ENCODE measurements at regions not wholly inside any gene's neighbourhood (a gene's known extent, or its start where the extent isn't known, plus 50 kb on each side); places are given as distances from the start of the nearest gene placed in this dataset.

- Histone ChIP-seq H3K4me1 (ENCODE audit: control insufficient read depth in 1 of 2, insufficient read depth in 2 of 2, low read length in 2 of 2) (no peaks in the 10 kb centered on the region), H3K27ac (ENCODE audit: low read depth, low read length) (no peak overlapping the region), H3K9ac (ENCODE audit: low read length) (no peak overlapping the region), H3K4me3 (replicated peaks in 1 of 2; ENCODE audit: low read depth in 1 of 2, low read length in 2 of 2) (no peak overlapping the region), H3K27me3 (ENCODE audit: insufficient read depth, low read length) (no peaks in the 10 kb centered on the region), H3K9me3 (ENCODE audit: control insufficient read depth in 1 of 2, insufficient read depth in 1 of 2, low read depth in 1 of 2, low read length in 2 of 2) (no peaks in the 10 kb centered on the region), H3K4me2 (ENCODE audit: low read length) (no peak overlapping the region), H4K20me1 (ENCODE audit: insufficient read depth) (no peaks in the 10 kb centered on the region), H3K36me3 (ENCODE audit: control insufficient read depth in 1 of 2, insufficient read depth in 2 of 2, low read length in 2 of 2) (no peaks in the 10 kb centered on the region), H2AFZ (ENCODE audit: low read depth, low read length, poor library complexity, severe bottlenecking) (no peak overlapping the region), H3K9me2 (ENCODE audit: insufficient read depth) (no peaks in the 10 kb centered on the region), H3K79me2 (ENCODE audit: insufficient read depth, low read length) (no peaks in the 10 kb centered on the region)
- RAD21 ChIA-PET (ENCODE audit: low non-redundant PET in 1 of 2, low total read pairs in 2 of 2, uncharacterized antibody in 2 of 2, unreplicated experiment in 2 of 2): no interaction called here
- CTCF ChIA-PET: no interaction called here
- TF ChIP-seq POLR2A (IDR thresholded peaks at IDR 0.05; ENCODE audit: borderline replicate concordance, extremely low read depth, insufficient read depth, insufficient read length) (no peak), SIN3A (IDR thresholded peaks at IDR 0.05; ENCODE audit: low read depth) (no peak), SP1 (IDR thresholded peaks at IDR 0.05; ENCODE audit: low read depth) (no peak), ATF3 (IDR thresholded peaks at IDR 0.05) (no peak), REST (IDR thresholded peaks at IDR 0.05; ENCODE audit: low read depth) (no peak)
- no peak for DNase-seq (ENCODE audit: low read depth, low spot score)
- intact Hi-C loops (cut with micrococcal nuclease): no loop called here
- POLR2A ChIA-PET: no interaction called here
- BruUV-seq (replicated peaks): no TSS peak
- no peak for ATAC-seq
Measured at GRCh38 chr5:2272039-2272438, 389.3 kb upstream of the IRX4 start.

GRCh38 chr5:2271316-2271715 is 388.6 kb upstream of the IRX4 start:
- ChIA-PET CTCF (no interaction called here), RAD21 (ENCODE audit: low non-redundant PET in 1 of 2, low total read pairs in 2 of 2, uncharacterized antibody in 2 of 2, unreplicated experiment in 2 of 2) (no interaction called here), POLR2A (no interaction called here)
- Histone ChIP-seq H3K4me3 (replicated peaks in 1 of 2; ENCODE audit: low read depth in 1 of 2, low read length in 2 of 2) (no peak overlapping the region), H3K4me2 (ENCODE audit: low read length) (no peak overlapping the region), H3K27me3 (ENCODE audit: insufficient read depth, low read length) (no peaks in the 10 kb centered on the region), H3K9me2 (ENCODE audit: insufficient read depth) (no peaks in the 10 kb centered on the region), H3K9ac (ENCODE audit: low read length) (no peak overlapping the region), H3K9me3 (ENCODE audit: control insufficient read depth in 1 of 2, insufficient read depth in 1 of 2, low read depth in 1 of 2, low read length in 2 of 2) (no peaks in the 10 kb centered on the region), H3K79me2 (ENCODE audit: insufficient read depth, low read length) (no peaks in the 10 kb centered on the region), H4K20me1 (ENCODE audit: insufficient read depth) (no peaks in the 10 kb centered on the region), H3K27ac (ENCODE audit: low read depth, low read length) (no peak overlapping the region), H3K4me1 (ENCODE audit: control insufficient read depth in 1 of 2, insufficient read depth in 2 of 2, low read length in 2 of 2) (no peaks in the 10 kb centered on the region), H2AFZ (ENCODE audit: low read depth, low read length, poor library complexity, severe bottlenecking) (no peak overlapping the region), H3K36me3 (ENCODE audit: control insufficient read depth in 1 of 2, insufficient read depth in 2 of 2, low read length in 2 of 2) (no peaks in the 10 kb centered on the region)
- intact Hi-C loops (cut with micrococcal nuclease): no loop called here
- ATAC-seq: no peak
- no TSS peak for BruUV-seq (replicated peaks)
- DNase-seq (ENCODE audit: low read depth, low spot score): no peak
- TF ChIP-seq TCF7L2 (IDR thresholded peaks at IDR 0.05; ENCODE audit: borderline replicate concordance, extremely low read depth, insufficient read depth, insufficient read length): no peak
- no peak for TF ChIP-seq ATF3 (IDR thresholded peaks at IDR 0.05)
- no peak for TF ChIP-seq ZBTB33 (IDR thresholded peaks at IDR 0.05; ENCODE audit: extremely low read depth, insufficient replicate concordance, low read length)
- TF ChIP-seq FOSL1 (IDR thresholded peaks at IDR 0.05; ENCODE audit: low read depth): no peak
- no peak for TF ChIP-seq CTCF (IDR thresholded peaks at IDR 0.05 in 2 of 3, conservative IDR thresholded peaks at IDR 0.05 in 1 of 3; ENCODE audit: borderline replicate concordance in 1 of 3, insufficient read depth in 1 of 3, low read depth in 2 of 3, low read length in 2 of 3)
- TF ChIP-seq SP1 (IDR thresholded peaks at IDR 0.05; ENCODE audit: low read depth): no peak
- TF ChIP-seq POLR2AphosphoS5 (IDR thresholded peaks at IDR 0.05; ENCODE audit: low read depth, low read length): no peak

Measured in HCT116 (cell line).